Neural crest cell (in vitro differentiated cells): ENCODE measurements at regions not wholly inside any gene's neighbourhood (a gene's known extent, or its start where the extent isn't known, plus 50 kb on each side); places are given as distances from the start of the nearest gene placed in this dataset.

Experiments
- DNase-seq: peaks from one replicate; pipeline ENCODE4 v3.0.0; 2021; ENCODE audit warnings: low read depth, mixed read lengths, low spot score
- H3K27ac Mint-ChIP-seq: one replicate; pipeline ENCODE4 v1.8.0; 2021; ENCODE audit warnings: mild to moderate bottlenecking, mixed read lengths; ENCODE audit not compliant: unreplicated experiment
- H3K27me3 Mint-ChIP-seq: 2 replicates; pipeline ENCODE4 v1.8.0; 2021; ENCODE audit warnings: low read depth, mild to moderate bottlenecking, mixed read lengths
- H3K36me3 Mint-ChIP-seq: 2 replicates; pipeline ENCODE4 v1.8.0; 2021; ENCODE audit warnings: low read depth, mild to moderate bottlenecking, mixed read lengths
- H3K4me1 Mint-ChIP-seq: 2 replicates; pipeline ENCODE4 v1.8.0; 2021; ENCODE audit warnings: mixed read lengths
- H3K4me3 Mint-ChIP-seq: one replicate; pipeline ENCODE4 v1.8.0; 2021; ENCODE audit warnings: mild to moderate bottlenecking, mixed read lengths
- H3K9me3 Mint-ChIP-seq: 2 replicates; pipeline ENCODE4 v1.8.0; 2021; ENCODE audit warnings: mixed read lengths
- CTCF ChIP-seq: fragments of 200-600 bp; sonication (generic); conservative IDR thresholded peaks from 2 replicates; pipeline ENCODE4 v1.5.0; 2021; ENCODE audit warnings: antibody characterized with exemption, mild to moderate bottlenecking

GRCh38 chr17:34141590-34141989 lies 113.5 kb upstream of the CCL2 start:
- Mint-ChIP-seq H3K27ac (no peak overlapping the region), H3K36me3 (no peaks in the 10 kb centered on the region), H3K9me3 (no peaks in the 10 kb centered on the region), H3K27me3 (peaks cover 29% of the 10 kb centered on the region), H3K4me3 (no peak overlapping the region), H3K4me1 (peaks cover 8% of the 10 kb centered on the region)
- DNase-seq, result no peak
- no peak for TF ChIP-seq CTCF

DNA sequence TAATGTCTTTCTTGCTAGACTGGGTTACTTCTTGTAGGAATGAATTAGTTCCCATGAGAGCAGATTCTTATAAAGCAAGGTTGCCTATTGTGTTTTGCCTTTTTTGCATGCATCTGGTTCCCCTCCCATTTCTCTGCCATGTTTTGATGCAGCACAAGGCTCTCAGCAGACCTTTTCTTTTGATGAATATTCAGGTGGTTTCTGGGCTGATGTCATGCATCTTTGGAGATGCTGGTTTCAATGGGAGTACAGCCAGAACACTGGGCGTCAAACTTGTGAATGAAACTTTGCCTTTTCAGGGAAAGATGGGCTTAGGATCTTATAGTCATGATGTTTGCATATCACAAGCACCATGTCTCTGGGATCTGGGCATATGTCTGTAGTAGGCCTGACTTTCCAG lies 111.7 kb upstream of the CCL2 start:
- Mint-ChIP-seq H3K36me3 (no peaks in the 10 kb centered on the region), H3K9me3 (no peaks in the 10 kb centered on the region), H3K27me3 (peaks cover 33% of the 10 kb centered on the region), H3K4me3 (no peak overlapping the region), H3K27ac (no peak overlapping the region), H3K4me1 (peaks cover 8% of the 10 kb centered on the region)
- no peak for DNase-seq
- no peak for TF ChIP-seq CTCF

DNA sequence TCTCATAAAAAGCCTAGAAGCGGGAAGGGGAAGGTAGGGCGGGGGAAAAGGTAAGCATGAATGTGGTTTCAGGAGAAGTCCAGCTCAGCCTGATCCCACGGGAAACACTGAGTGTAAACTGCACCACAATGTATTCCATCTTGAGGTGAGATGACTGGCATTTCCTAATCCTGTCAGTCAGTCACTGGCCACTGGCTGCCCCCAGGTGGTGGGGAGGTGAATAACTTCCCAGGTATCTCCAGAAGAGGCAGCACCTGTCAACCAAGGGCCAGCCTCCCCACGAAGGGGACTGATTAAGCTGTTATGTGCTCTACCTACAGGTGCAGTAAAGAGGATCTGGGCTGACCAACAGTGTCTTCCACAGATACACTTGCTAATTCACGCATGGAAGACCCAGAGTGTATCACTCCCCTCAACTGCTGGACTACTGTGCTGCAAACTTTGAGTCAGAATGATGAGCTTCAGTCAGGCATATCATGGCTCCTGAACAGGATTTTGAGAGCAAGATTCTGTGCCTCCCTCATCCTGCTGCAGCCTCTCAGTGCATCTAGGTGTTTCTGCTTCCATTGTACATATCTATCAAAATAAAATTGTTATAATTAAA lies 108.5 kb upstream of the CCL2 start:
- Mint-ChIP-seq H3K4me1 (peaks cover 8% of the 10 kb centered on the region), H3K36me3 (no peaks in the 10 kb centered on the region), H3K27me3 (peaks cover 20% of the 10 kb centered on the region), H3K9me3 (peaks cover 3% of the 10 kb centered on the region), H3K27ac (no peak overlapping the region), H3K4me3 (no peak overlapping the region)
- peak; percentile 31 for DNase-seq
- peak; percentile 73 for TF ChIP-seq CTCF

GRCh38 chr17:34151102-34151501 lies 104.0 kb upstream of the CCL2 start:
- H3K9me3 Mint-ChIP-seq, result peaks cover 3% of the 10 kb centered on the region
- DNase-seq, result no peak
- H3K4me3 Mint-ChIP-seq, result no peak overlapping the region
- H3K4me1 Mint-ChIP-seq, result peaks cover 8% of the 10 kb centered on the region
- peaks cover 59% of the 10 kb centered on the region for H3K27me3 Mint-ChIP-seq
- H3K27ac Mint-ChIP-seq, result no peak overlapping the region
- H3K36me3 Mint-ChIP-seq, result no peaks in the 10 kb centered on the region
- no peak for TF ChIP-seq CTCF

- Mint-ChIP-seq H3K4me1 (peaks cover 15% of the 10 kb centered on the region), H3K4me3 (no peak overlapping the region), H3K36me3 (no peaks in the 10 kb centered on the region), H3K9me3 (peaks cover 3% of the 10 kb centered on the region), H3K27ac (no peak overlapping the region), H3K27me3 (peaks cover 77% of the 10 kb centered on the region)
- no peak for TF ChIP-seq CTCF
- no peak for DNase-seq
Observed at GRCh38 chr17:34153991-34154390, 101.1 kb upstream of the CCL2 start.
